ENCODE measurements at regions not wholly inside any gene's neighbourhood (a gene's known extent, or its start where the extent isn't known, plus 50 kb on each side); places are given as distances from the start of the nearest gene placed in this dataset.
A peak's percentile ranks its signal among the peaks of the same experiment; 100 is the strongest.
"Not testable (repeated sequence)": the region's sequence is repeated elsewhere in the genome, so short reads cannot be mapped to it uniquely, and the experiment has no call there.

- peak; percentile 23 for DNase-seq (ENCODE audit: low read depth)
These were observed 141.4 kb downstream of the KCNRG start for GRCh38 chr13:50156561-50157127.

GRCh38 chr13:50158385-50159165, 143.3 kb downstream of the KCNRG start:
- no peak for DNase-seq (ENCODE audit: low read depth)

- DNase-seq (ENCODE audit: low read depth), result no peak
These were observed 144.4 kb downstream of the KCNRG start for GRCh38 chr13:50159607-50160006.

GRCh38 chr13:50161052-50161451, 145.8 kb downstream of the KCNRG start:
- no peak for DNase-seq (ENCODE audit: low read depth)

DNA sequence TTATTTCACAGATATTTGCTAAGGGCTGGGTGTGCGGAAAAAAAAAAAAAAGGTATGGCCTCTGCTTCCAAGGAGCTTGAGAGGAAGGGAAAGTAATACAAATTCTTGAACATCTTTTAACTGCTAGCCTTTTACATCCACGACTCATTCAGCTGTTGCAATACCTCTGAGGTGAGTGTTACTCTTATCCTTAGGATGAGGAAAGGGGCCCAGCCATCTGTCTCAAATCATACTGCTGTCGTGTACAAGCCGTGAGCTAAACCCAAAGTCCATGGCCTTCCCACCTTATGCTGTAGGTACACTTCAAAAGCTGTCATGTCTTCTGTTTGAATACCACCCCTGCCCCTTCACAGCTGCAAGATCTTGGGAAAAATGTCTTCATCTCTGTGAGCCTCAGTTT, 146.8 kb downstream of the KCNRG start:
- no peak for DNase-seq (ENCODE audit: low read depth)

GRCh38 chr13:50162567-50162966, 147.3 kb downstream of the KCNRG start:
- no peak for DNase-seq (ENCODE audit: low read depth)

- no peak for DNase-seq (ENCODE audit: low read depth)
These were observed 152.1 kb downstream of the KCNRG start for GRCh38 chr13:50167224-50167947.

- DNase-seq (ENCODE audit: low read depth), result no peak
These were observed 152.7 kb downstream of the KCNRG start for GRCh38 chr13:50167967-50168366.

DNA sequence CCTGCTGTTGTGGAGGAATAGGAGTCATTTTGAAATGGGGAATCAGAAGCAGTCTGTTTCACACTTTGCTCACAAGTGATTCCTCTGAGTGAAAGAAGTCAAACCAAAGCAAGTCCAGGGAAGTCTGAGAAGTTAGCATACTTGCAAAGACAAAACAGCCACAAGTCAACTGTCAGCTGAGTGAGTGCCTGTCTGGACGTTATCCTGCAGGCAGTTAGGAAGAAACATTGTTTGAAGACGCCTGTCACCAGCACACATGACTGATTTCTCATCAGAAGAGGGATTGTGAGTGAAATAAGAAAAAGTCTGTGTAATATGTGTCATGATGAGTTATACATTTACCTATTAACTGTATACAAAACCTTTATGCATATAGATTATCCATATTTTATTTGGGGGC, 153.5 kb downstream of the KCNRG start:
- DNase-seq (ENCODE audit: low read depth), result no peak

DNA sequence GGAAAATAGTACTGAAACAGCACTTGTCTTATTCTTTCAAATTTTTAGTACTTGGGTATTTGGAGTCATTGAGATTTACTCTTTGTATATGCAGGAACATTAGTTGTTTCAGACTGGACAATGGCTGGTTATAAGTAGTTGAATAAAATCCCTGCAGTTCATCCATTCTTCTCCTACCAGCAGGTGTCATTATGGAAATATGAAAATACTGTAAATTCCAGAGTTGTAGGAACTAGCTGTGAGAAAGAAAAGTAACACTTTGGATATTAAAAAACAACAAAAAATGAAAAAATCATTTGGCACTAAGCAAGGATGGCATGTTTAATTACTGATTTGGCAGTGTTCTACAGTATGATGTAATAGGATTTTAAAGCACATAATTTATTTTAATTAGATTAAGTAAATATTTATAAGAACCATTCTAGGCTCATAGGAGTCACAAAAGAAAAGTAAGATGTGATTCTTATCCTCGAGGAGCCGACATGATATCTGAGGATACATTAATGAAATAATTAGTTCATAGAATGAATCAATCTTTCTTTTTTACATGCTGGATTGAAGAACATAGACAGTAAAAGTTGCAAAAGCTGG, 155.3 kb downstream of the KCNRG start:
- DNase-seq (ENCODE audit: low read depth), result peak; percentile 41

GRCh38 chr13:50171590-50172282, 156.5 kb downstream of the KCNRG start:
- no peak for DNase-seq (ENCODE audit: low read depth)

DNA sequence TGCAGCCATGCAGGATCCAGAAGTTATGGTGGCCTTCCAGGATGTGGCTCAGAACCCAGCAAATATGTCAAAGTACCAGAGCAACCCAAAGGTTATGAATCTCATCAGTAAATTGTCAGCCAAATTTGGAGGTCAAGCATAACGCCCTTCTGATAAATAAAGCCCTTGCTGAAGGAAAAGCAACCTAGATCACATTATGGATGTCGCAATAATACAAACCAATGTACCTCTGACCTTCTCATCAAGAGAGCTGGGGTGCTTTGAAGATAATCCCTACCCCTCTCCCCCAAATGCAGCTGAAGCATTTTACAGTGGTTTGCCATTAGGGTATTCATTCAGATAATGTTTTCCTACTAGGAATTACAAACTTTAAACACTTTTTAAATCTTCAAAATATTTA, 157.8 kb downstream of the KCNRG start:
- DNase-seq (ENCODE audit: low read depth), result not testable (repeated sequence)

DNA sequence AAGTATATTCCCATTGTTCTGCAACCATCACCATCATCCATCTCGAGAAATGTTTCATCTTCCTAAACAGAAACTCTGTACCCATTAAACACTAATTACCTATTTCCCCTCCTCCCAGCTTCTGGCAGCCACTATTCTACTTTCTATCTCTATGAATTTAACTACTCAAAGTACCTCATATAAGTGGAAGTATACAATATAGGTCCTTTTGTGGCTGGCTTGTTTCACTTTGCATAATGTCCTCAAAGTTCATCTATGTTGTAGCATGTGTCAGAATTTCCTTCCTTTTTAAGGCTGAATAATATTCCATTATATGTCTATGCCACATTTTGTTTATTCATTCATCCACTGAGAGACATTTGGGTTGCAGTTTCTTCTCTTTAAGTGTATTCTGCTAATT, 159.4 kb downstream of the KCNRG start:
- no peak for DNase-seq (ENCODE audit: low read depth)

- DNase-seq (ENCODE audit: low read depth), result no peak
These were observed 164.7 kb downstream of the KCNRG start for GRCh38 chr13:50179977-50180376.

DNA sequence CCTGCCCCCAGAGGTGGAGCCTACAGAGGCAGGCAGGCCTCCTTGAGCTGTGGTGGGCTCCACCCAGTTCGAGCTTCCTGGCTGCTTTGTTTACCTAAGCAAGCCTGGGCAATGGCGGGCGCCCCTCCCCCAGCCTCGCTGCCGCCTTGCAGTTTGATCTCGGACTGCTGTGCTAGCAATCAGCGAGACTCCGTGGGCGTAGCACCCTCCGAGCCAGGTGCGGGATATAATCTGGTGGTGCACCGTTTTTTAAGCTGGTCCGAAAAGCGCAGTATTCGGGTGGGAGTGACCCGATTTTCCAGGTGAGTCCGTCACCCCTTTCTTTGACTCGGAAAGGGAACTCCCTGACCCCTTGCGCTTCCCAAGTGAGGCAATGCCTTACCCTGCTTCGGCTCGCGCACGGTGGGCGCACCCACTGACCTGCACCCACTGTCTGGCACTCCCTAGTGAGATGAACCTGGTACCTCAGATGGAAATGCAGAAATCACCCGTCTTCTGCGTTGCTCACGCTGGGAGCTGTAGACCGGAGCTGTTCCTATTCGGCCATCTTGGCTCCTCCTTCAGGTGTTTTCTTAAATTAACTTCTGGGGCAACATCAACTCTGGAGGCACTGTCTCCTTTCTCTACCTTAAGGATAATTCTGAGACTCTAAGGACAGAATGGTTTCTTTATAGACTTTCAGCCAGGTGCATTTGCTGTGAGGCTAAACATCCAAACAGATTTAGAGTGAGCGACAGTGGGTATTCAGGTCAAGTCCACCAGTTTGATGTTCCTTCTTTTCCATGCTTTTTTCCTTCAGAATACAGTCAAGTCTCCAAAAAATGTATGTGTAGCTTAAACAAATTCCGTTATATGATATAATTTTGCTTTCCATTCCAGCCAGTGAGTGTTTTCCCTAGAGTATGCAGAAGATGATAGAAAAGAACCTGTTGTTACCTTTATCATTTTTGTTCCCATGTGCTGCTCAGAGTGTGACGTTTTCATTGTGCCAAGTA, 170.8 kb downstream of the KCNRG start:
- not testable (repeated sequence) for DNase-seq (ENCODE audit: low read depth)

DNA sequence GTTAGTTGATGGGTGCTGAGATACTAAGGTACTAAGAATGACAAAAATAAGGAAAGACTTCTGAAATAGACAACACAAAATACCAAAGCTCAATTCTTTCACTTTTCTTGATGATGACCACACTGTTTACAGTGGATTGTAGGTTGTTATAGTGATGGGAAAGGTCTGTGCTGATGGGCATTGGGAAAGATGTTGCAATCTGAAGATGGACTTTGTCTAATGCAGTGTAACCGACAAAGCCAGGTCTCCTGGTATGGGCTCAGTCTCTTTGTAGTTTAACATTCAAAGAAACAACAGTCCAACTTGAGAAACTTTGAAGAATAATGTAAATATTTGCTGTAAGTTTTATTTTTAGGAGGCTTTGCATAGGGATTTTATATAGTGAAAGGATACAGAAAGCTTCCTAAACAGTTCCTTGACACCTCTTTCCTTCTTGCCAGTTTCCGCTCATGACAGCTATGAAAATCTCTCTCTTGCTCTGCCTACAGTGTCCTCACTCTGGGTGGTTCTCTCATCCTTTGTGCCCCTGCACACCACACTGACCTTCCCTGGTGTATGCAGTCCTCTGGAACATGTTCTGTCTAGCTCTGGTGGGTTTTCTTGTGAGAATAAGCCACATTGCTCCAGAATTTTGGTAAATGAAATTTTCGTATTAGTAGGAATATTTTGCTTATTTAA, 172.2 kb downstream of the KCNRG start:
- no peak for DNase-seq (ENCODE audit: low read depth)

GRCh38 chr13:50188696-50189095, 173.5 kb downstream of the KCNRG start:
- no peak for DNase-seq (ENCODE audit: low read depth)

GRCh38 chr13:50189450-50189849, 174.2 kb downstream of the KCNRG start:
- no peak for DNase-seq (ENCODE audit: low read depth)

DNA sequence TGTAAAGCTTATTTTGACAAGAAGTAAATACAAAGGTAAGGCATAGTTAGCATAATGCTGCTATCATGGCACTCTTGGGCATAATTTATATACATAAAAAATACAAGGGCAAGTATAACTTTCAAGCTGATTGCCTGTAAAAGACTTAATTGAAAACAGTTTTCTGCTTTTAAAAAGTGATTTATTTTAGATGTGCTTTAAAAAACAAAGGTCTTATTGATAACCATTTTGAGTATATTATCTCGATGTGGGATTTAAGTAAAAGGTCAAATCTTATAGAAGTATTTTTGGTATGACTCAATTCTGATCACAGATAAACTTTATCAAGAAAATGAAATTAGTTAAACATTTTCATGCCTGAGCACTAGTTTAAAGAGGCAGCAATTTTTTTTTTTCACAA, 175.8 kb downstream of the KCNRG start:
- DNase-seq (ENCODE audit: low read depth), result no peak

DNA sequence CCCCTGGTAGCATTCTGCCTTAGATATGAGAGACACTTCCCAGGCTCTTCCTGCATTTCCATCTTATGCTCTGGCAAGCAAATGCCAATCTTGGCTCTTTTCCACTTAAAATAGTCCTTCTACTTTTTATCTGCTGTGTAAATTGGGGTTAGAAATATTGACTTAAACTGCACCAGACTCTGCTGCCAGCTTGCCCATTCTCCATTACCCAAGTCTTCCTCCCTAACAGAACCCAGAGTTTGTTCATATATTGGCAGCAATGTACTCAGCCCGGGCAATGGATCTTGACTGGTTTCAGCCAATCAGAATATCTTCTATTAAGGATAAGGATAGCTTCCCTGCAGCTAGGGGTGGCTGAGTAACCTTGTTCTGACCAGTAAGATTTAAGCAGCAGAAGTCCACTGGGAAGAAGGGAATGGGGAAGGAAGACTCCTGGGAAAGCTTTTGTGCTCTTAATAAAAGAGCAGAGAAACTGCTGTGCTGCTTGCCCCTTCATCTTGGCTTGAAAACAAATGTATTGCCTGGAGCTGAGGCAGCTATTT, 177.1 kb downstream of the KCNRG start:
- DNase-seq (ENCODE audit: low read depth), result no peak
